Uterus (tissue), 2 donors: ENCODE measurements at regions not wholly inside any gene's neighbourhood (a gene's known extent, or its start where the extent isn't known, plus 50 kb on each side); places are given as distances from the start of the nearest gene placed in this dataset.

ENCODE experiments used
- CTCF ChIP-seq, 4 experiments: fragments of 200-600 bp in 2 of 4; fragments of 450-650 bp in 2 of 4; sonication (generic) in 2 of 4; IDR thresholded peaks; one replicate each; pipeline ENCODE4 v1.5.1; 2016 to 2019; ENCODE audit warnings: antibody characterized with exemption in 4 of 4, mild to moderate bottlenecking in 2 of 4, moderate library complexity in 1 of 4
- POLR2A ChIP-seq, 2 donors: fragments of 450-650 bp; IDR thresholded peaks; one replicate each; pipeline ENCODE4 v1.6.1; 2016; ENCODE audit warnings: antibody characterized with exemption in 2 of 2, mild to moderate bottlenecking in 1 of 2, moderate library complexity in 1 of 2

GRCh38 chr12:59388176-59388575 lies 207.7 kb upstream of the SLC16A7 start:
- no peak for TF ChIP-seq CTCF (IDR thresholded peaks at IDR 0.05)
- TF ChIP-seq POLR2A (IDR thresholded peaks at IDR 0.05): no peak
